Esophagus (tissue), 2 donors: ENCODE measurements at regions not wholly inside any gene's neighbourhood (a gene's known extent, or its start where the extent isn't known, plus 50 kb on each side); places are given as distances from the start of the nearest gene placed in this dataset.
"Not testable (repeated sequence)": the region's sequence is repeated elsewhere in the genome, so short reads cannot be mapped to it uniquely, and the experiment has no call there.

Source experiments
- H3K27ac ChIP-seq, 2 donors: one replicate each; pipeline ENCODE4 v1.5.1; 2013; ENCODE audit warnings: low read depth in 2 of 2, mild to moderate bottlenecking in 2 of 2, inconsistent platforms in 1 of 2, low read length in 1 of 2, moderate library complexity in 1 of 2
- H3K27me3 ChIP-seq, 2 donors: one replicate each; pipeline ENCODE4 v1.6.1; 2013; ENCODE audit warnings: low read length in 2 of 2, control low read depth in 1 of 2, mild to moderate bottlenecking in 1 of 2; ENCODE audit not compliant: insufficient read depth in 2 of 2, control insufficient read depth in 1 of 2
- H3K36me3 ChIP-seq, 2 donors: one replicate each; pipeline ENCODE4 v1.6.1; 2013; ENCODE audit warnings: low read length in 1 of 2; ENCODE audit not compliant: control insufficient read depth in 2 of 2, insufficient read depth in 2 of 2
- H3K4me1 ChIP-seq, 2 donors: one replicate each; pipeline ENCODE4 v1.6.1; 2013; ENCODE audit warnings: low read length in 1 of 2; ENCODE audit not compliant: control insufficient read depth in 2 of 2, insufficient read depth in 2 of 2
- H3K4me3 ChIP-seq, 2 donors: one replicate each; pipeline ENCODE4 v1.5.1; 2013; ENCODE audit warnings: low read length in 2 of 2, mild to moderate bottlenecking in 2 of 2, low read depth in 1 of 2, moderate library complexity in 1 of 2
- H3K9me3 ChIP-seq, 2 donors: one replicate each; pipeline ENCODE4 v1.6.1; 2013; ENCODE audit warnings: mild to moderate bottlenecking in 2 of 2, low read depth in 1 of 2, low read length in 1 of 2, moderate library complexity in 1 of 2; ENCODE audit not compliant: control insufficient read depth in 2 of 2, insufficient read depth in 1 of 2
- WGBS, 2 donors: extraction: QIAGEN DNeasy Blood & Tissue Kit; methylation state at CpG; one replicate each; pipeline ENCODE4 v1.1.7; 2013; 5-methylcytosine and 5-hydroxymethylcytosine counted together
- donor health status: healthy with polysubstance abuse.
- donor health status: Bipolar disorder and iron deficiency.

GRCh38 chr3:198146559-198147164 lies 186.6 kb downstream of the LMLN start:
- not testable (repeated sequence) for H3K36me3 ChIP-seq, H3K4me3 ChIP-seq, H3K9me3 ChIP-seq, H3K4me1 ChIP-seq, H3K27ac ChIP-seq, H3K27me3 ChIP-seq
- WGBS, 2 donors: 63 to 70% methylated on average over 8 of the region's 9 CpGs

GRCh38 chr3:198147213-198147612 lies 187.2 kb downstream of the LMLN start:
- not testable (repeated sequence) for H3K27me3 ChIP-seq, H3K27ac ChIP-seq, H3K4me1 ChIP-seq, H3K36me3 ChIP-seq, H3K4me3 ChIP-seq, H3K9me3 ChIP-seq
- WGBS, 2 donors: 78 to 89% methylated on average over 1 of the region's 3 CpGs

GRCh38 chr3:198147993-198148392 lies 188.0 kb downstream of the LMLN start:
- not testable (repeated sequence) for H3K27me3 ChIP-seq, H3K27ac ChIP-seq, H3K4me3 ChIP-seq, H3K4me1 ChIP-seq, H3K36me3 ChIP-seq, H3K9me3 ChIP-seq
- 46 to 59% methylated on average over 6 of the region's 6 CpGs for WGBS, 2 donors

- H3K27ac ChIP-seq: not testable (repeated sequence)
- 40 to 51% methylated on average over 5 of the region's 5 CpGs for WGBS, 2 donors
These were observed 189.9 kb downstream of the LMLN start for GRCh38 chr3:198149904-198150303.

GRCh38 chr3:198151867-198152266 lies 191.8 kb downstream of the LMLN start:
- H3K9me3 ChIP-seq, H3K4me1 ChIP-seq, H3K36me3 ChIP-seq, H3K27me3 ChIP-seq, H3K27ac ChIP-seq, H3K4me3 ChIP-seq: not testable (repeated sequence)
- 58 to 72% methylated on average over 3 to 4 of the region's 4 CpGs for WGBS, 2 donors

More at GRCh38 chr3:198149904-198150303, 189.9 kb downstream of the LMLN start:
- not testable (repeated sequence) for H3K27me3 ChIP-seq, H3K4me3 ChIP-seq, H3K4me1 ChIP-seq, H3K36me3 ChIP-seq, H3K9me3 ChIP-seq

GRCh38 chr3:198155771-198156170 lies 195.8 kb downstream of the LMLN start:
- WGBS, 2 donors: 63 to 65% methylated on average over 2 to 3 of the region's 7 CpGs
- not testable (repeated sequence) for H3K4me3 ChIP-seq, H3K4me1 ChIP-seq, H3K9me3 ChIP-seq, H3K36me3 ChIP-seq, H3K27me3 ChIP-seq, H3K27ac ChIP-seq

GRCh38 chr3:198157231-198157868 lies 197.3 kb downstream of the LMLN start:
- 22 to 25% methylated on average over 6 to 9 of the region's 42 CpGs for WGBS, 2 donors
- not testable (repeated sequence) for H3K36me3 ChIP-seq

GRCh38 chr3:198158007-198158406 lies 198.0 kb downstream of the LMLN start:
- WGBS, 2 donors: 45 to 46% methylated on average over 7 to 8 of the region's 12 CpGs
- H3K36me3 ChIP-seq, H3K4me1 ChIP-seq, H3K9me3 ChIP-seq, H3K4me3 ChIP-seq, H3K27me3 ChIP-seq: not testable (repeated sequence)
- peak overlapping the region in 1 of 2 donors; percentile 22 for H3K27ac ChIP-seq

More at GRCh38 chr3:198157231-198157868, 197.3 kb downstream of the LMLN start:
- not testable (repeated sequence) for H3K27me3 ChIP-seq, H3K4me3 ChIP-seq, H3K9me3 ChIP-seq, H3K27ac ChIP-seq, H3K4me1 ChIP-seq

GRCh38 chr3:198167339-198168039 lies 207.5 kb downstream of the LMLN start:
- not testable (repeated sequence) for H3K27me3 ChIP-seq, H3K27ac ChIP-seq, H3K4me1 ChIP-seq, H3K4me3 ChIP-seq, H3K9me3 ChIP-seq, H3K36me3 ChIP-seq
- WGBS, 2 donors: 2 to 4% methylated on average over 14 of the region's 17 CpGs

GRCh38 chr3:198170781-198171180 lies 210.8 kb downstream of the LMLN start:
- H3K36me3 ChIP-seq, H3K9me3 ChIP-seq, H3K27ac ChIP-seq, H3K4me1 ChIP-seq, H3K27me3 ChIP-seq, H3K4me3 ChIP-seq: not testable (repeated sequence)
- WGBS, 2 donors: 81% methylated on average over 1 of the region's 1 CpG; no CpG with 5 or more reads in 1 of the 2 donors
